ENCODE measurements at regions not wholly inside any gene's neighbourhood (a gene's known extent, or its start where the extent isn't known, plus 50 kb on each side); places are given as distances from the start of the nearest gene placed in this dataset.

DNA sequence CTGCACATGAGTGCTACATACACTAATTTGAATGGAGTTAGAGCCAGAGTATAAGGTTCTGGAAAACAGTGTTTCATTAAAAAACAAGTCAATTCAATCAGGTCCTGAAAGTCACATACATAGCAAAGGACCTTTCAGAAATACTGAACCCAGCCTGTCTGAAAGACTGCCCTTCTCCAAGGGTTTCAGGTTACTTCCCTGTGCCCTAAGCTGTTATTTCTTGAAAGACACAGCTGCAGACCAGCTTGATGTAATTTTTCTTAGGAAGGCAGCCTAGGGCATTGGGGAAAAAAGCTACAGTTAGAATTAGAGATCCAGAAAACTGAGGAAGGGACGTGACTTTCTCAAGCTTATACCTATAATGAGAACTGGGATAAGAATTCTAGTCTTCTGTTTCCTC is 155.9 kb upstream of the MAOA start:
- Histone ChIP-seq H3K27me3 (ENCODE audit: insufficient read depth, low read length) (peaks cover 2% of the 10 kb centered on the region), H3K36me3 (ENCODE audit: insufficient read depth, low read length) (no peaks in the 10 kb centered on the region)

DNA sequence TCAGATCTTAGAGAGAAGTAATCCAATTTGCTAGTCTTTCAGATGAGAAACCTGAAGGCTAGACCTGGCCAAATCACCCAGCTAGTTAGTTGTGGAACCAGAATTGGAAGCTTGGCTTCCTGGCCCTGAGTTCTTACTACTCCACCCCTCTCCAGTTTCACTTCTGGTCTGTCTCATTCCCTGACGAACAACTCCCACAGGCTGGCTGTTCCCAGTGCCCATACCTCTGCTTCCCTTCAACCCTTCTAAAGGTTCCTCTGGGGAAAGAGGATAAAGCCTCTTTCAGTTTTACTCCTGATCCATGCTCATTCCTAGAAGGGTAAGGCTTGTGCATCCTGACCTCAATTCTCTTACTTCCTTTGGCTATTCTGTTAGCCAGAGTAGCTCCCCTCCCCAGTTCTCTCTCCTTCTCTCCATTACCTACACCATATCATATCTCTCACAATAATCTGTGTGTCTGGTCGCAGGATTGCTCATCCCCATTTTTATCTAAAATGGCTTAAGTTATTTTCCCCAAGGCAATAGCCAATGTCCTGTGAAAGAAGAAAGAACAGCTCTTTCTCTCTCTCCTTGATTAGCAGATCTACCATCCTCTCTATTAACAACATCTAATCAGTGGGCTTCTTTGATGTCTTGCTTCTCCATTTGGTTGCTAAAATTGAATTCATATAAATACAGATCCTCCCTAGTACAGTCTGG is 155.0 kb upstream of the MAOA start:
- Histone ChIP-seq H3K27ac (ENCODE audit: low read depth, low read length) (no peak overlapping the region), H3K27me3 (ENCODE audit: insufficient read depth, low read length) (peaks cover 2% of the 10 kb centered on the region), H3K9me3 (ENCODE audit: low read depth, low read length) (no peaks in the 10 kb centered on the region), H3K36me3 (ENCODE audit: insufficient read depth, low read length) (no peaks in the 10 kb centered on the region), H4K20me1 (ENCODE audit: insufficient read depth, low read length) (no peaks in the 10 kb centered on the region), H3K79me2 (ENCODE audit: insufficient read depth, low read length) (no peaks in the 10 kb centered on the region), H2AFZ (ENCODE audit: low read length) (no peak overlapping the region), H3K4me1 (ENCODE audit: insufficient read depth, low read length) (no peaks in the 10 kb centered on the region), H3K4me2 (ENCODE audit: insufficient read depth, low read length) (no peak overlapping the region), H3K4me3 (ENCODE audit: insufficient read depth, low read length) (no peak overlapping the region)
- no peak for DNase-seq (ENCODE audit: insufficient read length, low spot score, missing footprints)
- TF ChIP-seq, protein P1, sequence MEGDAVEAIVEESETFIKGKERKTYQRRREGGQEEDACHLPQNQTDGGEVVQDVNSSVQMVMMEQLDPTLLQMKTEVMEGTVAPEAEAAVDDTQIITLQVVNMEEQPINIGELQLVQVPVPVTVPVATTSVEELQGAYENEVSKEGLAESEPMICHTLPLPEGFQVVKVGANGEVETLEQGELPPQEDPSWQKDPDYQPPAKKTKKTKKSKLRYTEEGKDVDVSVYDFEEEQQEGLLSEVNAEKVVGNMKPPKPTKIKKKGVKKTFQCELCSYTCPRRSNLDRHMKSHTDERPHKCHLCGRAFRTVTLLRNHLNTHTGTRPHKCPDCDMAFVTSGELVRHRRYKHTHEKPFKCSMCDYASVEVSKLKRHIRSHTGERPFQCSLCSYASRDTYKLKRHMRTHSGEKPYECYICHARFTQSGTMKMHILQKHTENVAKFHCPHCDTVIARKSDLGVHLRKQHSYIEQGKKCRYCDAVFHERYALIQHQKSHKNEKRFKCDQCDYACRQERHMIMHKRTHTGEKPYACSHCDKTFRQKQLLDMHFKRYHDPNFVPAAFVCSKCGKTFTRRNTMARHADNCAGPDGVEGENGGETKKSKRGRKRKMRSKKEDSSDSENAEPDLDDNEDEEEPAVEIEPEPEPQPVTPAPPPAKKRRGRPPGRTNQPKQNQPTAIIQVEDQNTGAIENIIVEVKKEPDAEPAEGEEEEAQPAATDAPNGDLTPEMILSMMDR (IDR thresholded peaks at IDR 0.05; ENCODE audit: extremely low read depth, low read depth, low read length) = no peak

More for the DNA sequence above, 155.9 kb upstream of the MAOA start:
- peak; percentile 14 for DNase-seq (ENCODE audit: insufficient read length, low spot score, missing footprints)
- TF ChIP-seq, protein P1 (IDR thresholded peaks at IDR 0.05; ENCODE audit: extremely low read depth, low read depth, low read length) = no peak
- Histone ChIP-seq H3K79me2 (ENCODE audit: insufficient read depth, low read length) (no peaks in the 10 kb centered on the region), H3K9me3 (ENCODE audit: low read depth, low read length) (no peaks in the 10 kb centered on the region), H4K20me1 (ENCODE audit: insufficient read depth, low read length) (no peaks in the 10 kb centered on the region), H3K4me3 (ENCODE audit: insufficient read depth, low read length) (no peak overlapping the region), H3K4me2 (ENCODE audit: insufficient read depth, low read length) (no peak overlapping the region), H3K4me1 (ENCODE audit: insufficient read depth, low read length) (no peaks in the 10 kb centered on the region), H2AFZ (ENCODE audit: low read length) (no peak overlapping the region), H3K27ac (ENCODE audit: low read depth, low read length) (no peak overlapping the region)

DNA sequence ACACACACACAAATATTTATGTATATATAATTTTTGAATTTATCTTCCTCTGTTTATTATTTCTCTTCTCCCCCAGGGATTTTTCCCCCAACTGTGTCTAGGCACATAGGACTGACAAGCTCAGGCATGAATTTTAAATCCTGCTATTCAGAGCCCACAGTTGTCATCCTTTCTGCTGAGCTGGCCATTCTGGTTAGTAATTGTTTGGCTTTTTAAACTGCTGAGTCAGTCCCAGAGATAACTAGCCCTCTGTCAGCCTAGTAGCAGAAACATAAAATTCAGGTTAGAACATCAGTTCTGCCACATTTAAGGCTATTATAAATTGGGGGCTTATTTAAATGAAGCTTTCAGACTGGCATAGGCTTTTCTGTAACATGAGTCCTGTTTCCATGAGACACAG is 151.7 kb upstream of the MAOA start:
- H3K4me3 ChIP-seq (ENCODE audit: insufficient read depth, low read length) = no peak overlapping the region

DNA sequence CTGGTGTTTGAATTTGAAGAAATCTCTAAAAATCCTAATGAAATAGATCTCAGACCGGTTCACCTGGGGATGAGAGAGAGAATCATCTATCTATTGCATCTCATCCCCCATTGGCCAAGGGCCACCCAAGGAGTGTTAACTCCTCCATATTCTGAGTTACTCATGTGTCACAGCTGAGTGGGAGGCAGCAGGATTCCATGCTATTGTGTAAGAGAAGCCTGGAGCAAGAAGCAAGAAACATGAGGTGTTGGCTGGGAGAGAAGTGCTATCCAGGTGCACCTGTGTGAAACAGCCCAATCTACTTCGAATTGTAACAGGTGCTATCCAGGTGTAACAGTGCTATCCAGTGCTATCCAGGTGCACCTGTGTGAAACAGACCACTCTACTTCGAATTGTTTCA is 150.3 kb upstream of the MAOA start:
- peaks cover 2% of the 10 kb centered on the region for H3K27me3 ChIP-seq (ENCODE audit: insufficient read depth, low read length)
- TF ChIP-seq, protein P1 (IDR thresholded peaks at IDR 0.05; ENCODE audit: extremely low read depth, low read depth, low read length) = no peak
- DNase-seq (ENCODE audit: insufficient read length, low spot score, missing footprints) = peak; percentile 42
- H2AFZ ChIP-seq (ENCODE audit: low read length) = no peak overlapping the region
- no peaks in the 10 kb centered on the region for H3K79me2 ChIP-seq (ENCODE audit: insufficient read depth, low read length)
- H3K9me3 ChIP-seq (ENCODE audit: low read depth, low read length) = no peaks in the 10 kb centered on the region
- no peak overlapping the region for H3K27ac ChIP-seq (ENCODE audit: low read depth, low read length)
- H3K4me3 ChIP-seq (ENCODE audit: insufficient read depth, low read length) = no peak overlapping the region
- no peak overlapping the region for H3K4me2 ChIP-seq (ENCODE audit: insufficient read depth, low read length)
- no peaks in the 10 kb centered on the region for H3K4me1 ChIP-seq (ENCODE audit: insufficient read depth, low read length)
- H3K36me3 ChIP-seq (ENCODE audit: insufficient read depth, low read length) = no peaks in the 10 kb centered on the region
- no peaks in the 10 kb centered on the region for H4K20me1 ChIP-seq (ENCODE audit: insufficient read depth, low read length)

More for the DNA sequence above, 151.7 kb upstream of the MAOA start:
- TF ChIP-seq, protein P1 (IDR thresholded peaks at IDR 0.05; ENCODE audit: extremely low read depth, low read depth, low read length) = no peak
- Histone ChIP-seq H3K4me2 (ENCODE audit: insufficient read depth, low read length) (no peak overlapping the region), H3K27me3 (ENCODE audit: insufficient read depth, low read length) (peaks cover 2% of the 10 kb centered on the region), H2AFZ (ENCODE audit: low read length) (no peak overlapping the region), H3K9me3 (ENCODE audit: low read depth, low read length) (no peaks in the 10 kb centered on the region), H4K20me1 (ENCODE audit: insufficient read depth, low read length) (no peaks in the 10 kb centered on the region), H3K79me2 (ENCODE audit: insufficient read depth, low read length) (no peaks in the 10 kb centered on the region), H3K27ac (ENCODE audit: low read depth, low read length) (no peak overlapping the region), H3K4me1 (ENCODE audit: insufficient read depth, low read length) (no peaks in the 10 kb centered on the region), H3K36me3 (ENCODE audit: insufficient read depth, low read length) (no peaks in the 10 kb centered on the region)
- DNase-seq (ENCODE audit: insufficient read length, low spot score, missing footprints) = no peak

Data from osteoblast (primary cell).